Activated CD4-positive, alpha-beta memory T cell treated with anti-CD3 and anti-CD28 coated beads for 36 hours (primary cell): ENCODE measurements at regions not wholly inside any gene's neighbourhood (a gene's known extent, or its start where the extent isn't known, plus 50 kb on each side); places are given as distances from the start of the nearest gene placed in this dataset.

Experiments
- CTCF ChIA-PET: fragments of 350-600 bp; sonication (Branson Sonifier 250); formaldehyde crosslinking; loops from one replicate; lab custom pipeline; 2021; ENCODE audit warnings: antibody characterized with exemption, inconsistent platforms; lab: Charles Lee
- POLR2A ChIA-PET: fragments of 350-600 bp; sonication (Branson Sonifier 250); formaldehyde crosslinking; loops from one replicate; lab custom pipeline; 2021; ENCODE audit warnings: antibody characterized with exemption; lab: Charles Lee
- DNase-seq: peaks from one replicate; pipeline ENCODE4 v3.0.0-alpha.2; 2020
- H3K27ac Mint-ChIP-seq: one replicate; pipeline ENCODE4 v1.8.0; 2021; ENCODE audit warnings: mixed read lengths
- H3K27me3 Mint-ChIP-seq: one replicate; pipeline ENCODE4 v1.8.0; 2021; ENCODE audit warnings: mixed read lengths
- H3K36me3 Mint-ChIP-seq: one replicate; pipeline ENCODE4 v1.8.0; 2021; ENCODE audit warnings: mixed read lengths
- H3K4me1 Mint-ChIP-seq: one replicate; pipeline ENCODE4 v1.8.0; 2021; ENCODE audit warnings: low read depth, mixed read lengths
- H3K4me3 Mint-ChIP-seq: one replicate; pipeline ENCODE4 v1.8.0; 2021; ENCODE audit warnings: mild to moderate bottlenecking, mixed read lengths
- H3K9me3 Mint-ChIP-seq: one replicate; pipeline ENCODE4 v1.8.0; 2021; ENCODE audit warnings: mixed read lengths
- intact Hi-C: fragments of 100-400 bp; cut with micrococcal nuclease; formaldehyde crosslinking; loops from one replicate; pipeline ENCODE4 v1.15.1; 2023

- H3K27me3 Mint-ChIP-seq = no peaks in the 10 kb centered on the region
- ChIA-PET CTCF (no interaction called here), POLR2A (no interaction called here)
- H3K27ac Mint-ChIP-seq = no peak overlapping the region
- no peak overlapping the region for H3K4me3 Mint-ChIP-seq
- H3K36me3 Mint-ChIP-seq = no peaks in the 10 kb centered on the region
- peaks cover 7% of the 10 kb centered on the region for H3K9me3 Mint-ChIP-seq
- H3K4me1 Mint-ChIP-seq = no peaks in the 10 kb centered on the region
- intact Hi-C loops = no loop called here
- DNase-seq = no peak
Observed at GRCh38 chr2:228723599-228723998, 542.1 kb upstream of the SPHKAP start.

GRCh38 chr2:228722311-228722710, 540.8 kb upstream of the SPHKAP start:
- ChIA-PET POLR2A (no interaction called here), CTCF (interaction anchor here (0.6 kb wide), 1 partner anchor 832 kb away, joined by 3 read pairs; no protein-coding TSS in a partner anchor)
- no peak overlapping the region for H3K4me3 Mint-ChIP-seq
- no peaks in the 10 kb centered on the region for H3K4me1 Mint-ChIP-seq
- no peaks in the 10 kb centered on the region for H3K36me3 Mint-ChIP-seq
- H3K27me3 Mint-ChIP-seq = no peaks in the 10 kb centered on the region
- H3K27ac Mint-ChIP-seq = no peak overlapping the region
- peaks cover 5% of the 10 kb centered on the region for H3K9me3 Mint-ChIP-seq
- DNase-seq = no peak
- intact Hi-C loops = no loop called here

- intact Hi-C loops = no loop called here
- Mint-ChIP-seq H3K27ac (no peak overlapping the region), H3K4me3 (no peak overlapping the region), H3K4me1 (no peaks in the 10 kb centered on the region), H3K9me3 (peaks cover 5% of the 10 kb centered on the region), H3K27me3 (no peaks in the 10 kb centered on the region), H3K36me3 (no peaks in the 10 kb centered on the region)
- no peak for DNase-seq
- POLR2A ChIA-PET = no interaction called here
- CTCF ChIA-PET = no interaction called here
Observed at GRCh38 chr2:228720895-228721294, 539.4 kb upstream of the SPHKAP start.

- intact Hi-C loops = no loop called here
- no peaks in the 10 kb centered on the region for H3K4me1 Mint-ChIP-seq
- no peak for DNase-seq
- peaks cover 22% of the 10 kb centered on the region for H3K9me3 Mint-ChIP-seq
- H3K27me3 Mint-ChIP-seq = no peaks in the 10 kb centered on the region
- no peaks in the 10 kb centered on the region for H3K36me3 Mint-ChIP-seq
- CTCF ChIA-PET = no interaction called here
- no peak overlapping the region for H3K27ac Mint-ChIP-seq
- POLR2A ChIA-PET = no interaction called here
- H3K4me3 Mint-ChIP-seq = no peak overlapping the region
Observed at GRCh38 chr2:228709788-228710371, 528.4 kb upstream of the SPHKAP start.

GRCh38 chr2:228707846-228708245, 526.4 kb upstream of the SPHKAP start:
- intact Hi-C loops = no loop called here
- ChIA-PET POLR2A (no interaction called here), CTCF (no interaction called here)

GRCh38 chr2:228705318-228705717, 523.8 kb upstream of the SPHKAP start:
- Mint-ChIP-seq H3K4me3 (no peak overlapping the region), H3K9me3 (peaks cover 10% of the 10 kb centered on the region), H3K27me3 (no peaks in the 10 kb centered on the region), H3K4me1 (no peaks in the 10 kb centered on the region), H3K27ac (no peak overlapping the region), H3K36me3 (no peaks in the 10 kb centered on the region)
- POLR2A ChIA-PET = no interaction called here
- intact Hi-C loops = no loop called here
- CTCF ChIA-PET = no interaction called here
- no peak for DNase-seq

More at GRCh38 chr2:228707846-228708245, 526.4 kb upstream of the SPHKAP start:
- no peaks in the 10 kb centered on the region for H3K4me1 Mint-ChIP-seq
- H3K36me3 Mint-ChIP-seq = no peaks in the 10 kb centered on the region
- H3K27ac Mint-ChIP-seq = no peak overlapping the region
- H3K9me3 Mint-ChIP-seq = peaks cover 14% of the 10 kb centered on the region
- H3K4me3 Mint-ChIP-seq = no peak overlapping the region
- no peak for DNase-seq
- no peaks in the 10 kb centered on the region for H3K27me3 Mint-ChIP-seq

- Mint-ChIP-seq H3K36me3 (no peaks in the 10 kb centered on the region), H3K9me3 (peaks cover 4% of the 10 kb centered on the region), H3K27ac (no peak overlapping the region), H3K27me3 (no peaks in the 10 kb centered on the region), H3K4me3 (no peak overlapping the region), H3K4me1 (no peaks in the 10 kb centered on the region)
- DNase-seq = no peak
- ChIA-PET CTCF (no interaction called here), POLR2A (no interaction called here)
- intact Hi-C loops = no loop called here
Observed at GRCh38 chr2:228703152-228703551, 521.7 kb upstream of the SPHKAP start.

GRCh38 chr2:228701506-228701905, 520.0 kb upstream of the SPHKAP start:
- no peak overlapping the region for H3K4me3 Mint-ChIP-seq
- CTCF ChIA-PET = no interaction called here
- H3K27me3 Mint-ChIP-seq = no peaks in the 10 kb centered on the region
- no peak for DNase-seq
- H3K9me3 Mint-ChIP-seq = peaks cover 4% of the 10 kb centered on the region
- no peaks in the 10 kb centered on the region for H3K4me1 Mint-ChIP-seq
- intact Hi-C loops = no loop called here
- H3K36me3 Mint-ChIP-seq = no peaks in the 10 kb centered on the region
- no peak overlapping the region for H3K27ac Mint-ChIP-seq
- POLR2A ChIA-PET = no interaction called here

GRCh38 chr2:228700638-228701037, 519.2 kb upstream of the SPHKAP start:
- Mint-ChIP-seq H3K27me3 (no peaks in the 10 kb centered on the region), H3K36me3 (no peaks in the 10 kb centered on the region), H3K27ac (no peak overlapping the region), H3K4me3 (no peak overlapping the region), H3K9me3 (peaks cover 2% of the 10 kb centered on the region), H3K4me1 (no peaks in the 10 kb centered on the region)
- POLR2A ChIA-PET = no interaction called here
- no peak for DNase-seq
- intact Hi-C loops = no loop called here
- CTCF ChIA-PET = no interaction called here

- Mint-ChIP-seq H3K27me3 (no peaks in the 10 kb centered on the region), H3K36me3 (no peaks in the 10 kb centered on the region), H3K4me1 (no peaks in the 10 kb centered on the region), H3K4me3 (no peak overlapping the region), H3K27ac (no peak overlapping the region), H3K9me3 (peaks cover 5% of the 10 kb centered on the region)
- intact Hi-C loops = no loop called here
- POLR2A ChIA-PET = no interaction called here
- CTCF ChIA-PET = no interaction called here
- DNase-seq = no peak
Observed at GRCh38 chr2:228699888-228700287, 518.4 kb upstream of the SPHKAP start.

GRCh38 chr2:228699400-228699799, 517.9 kb upstream of the SPHKAP start:
- CTCF ChIA-PET = no interaction called here
- H3K36me3 Mint-ChIP-seq = no peaks in the 10 kb centered on the region
- intact Hi-C loops = no loop called here
- no peaks in the 10 kb centered on the region for H3K27me3 Mint-ChIP-seq
- DNase-seq = no peak
- peaks cover 5% of the 10 kb centered on the region for H3K9me3 Mint-ChIP-seq
- POLR2A ChIA-PET = no interaction called here
- no peak overlapping the region for H3K27ac Mint-ChIP-seq
- H3K4me3 Mint-ChIP-seq = no peak overlapping the region
- no peaks in the 10 kb centered on the region for H3K4me1 Mint-ChIP-seq

GRCh38 chr2:228698963-228699362, 517.5 kb upstream of the SPHKAP start:
- no peaks in the 10 kb centered on the region for H3K4me1 Mint-ChIP-seq
- no peak overlapping the region for H3K4me3 Mint-ChIP-seq
- no peak overlapping the region for H3K27ac Mint-ChIP-seq
- POLR2A ChIA-PET = no interaction called here
- no peak for DNase-seq
- CTCF ChIA-PET = interaction anchor here (0.6 kb wide), 1 partner anchor 21 kb away, joined by 3 read pairs; no protein-coding TSS in a partner anchor
- peaks cover 9% of the 10 kb centered on the region for H3K9me3 Mint-ChIP-seq
- no peaks in the 10 kb centered on the region for H3K27me3 Mint-ChIP-seq
- H3K36me3 Mint-ChIP-seq = no peaks in the 10 kb centered on the region
- intact Hi-C loops = no loop called here

- H3K4me1 Mint-ChIP-seq = no peaks in the 10 kb centered on the region
- H3K27me3 Mint-ChIP-seq = no peaks in the 10 kb centered on the region
- intact Hi-C loops = no loop called here
Observed at GRCh38 chr2:228697456-228697855, 516.0 kb upstream of the SPHKAP start.

More at GRCh38 chr2:228697456-228697855, 516.0 kb upstream of the SPHKAP start:
- CTCF ChIA-PET = no interaction called here
- no peak overlapping the region for H3K4me3 Mint-ChIP-seq
- POLR2A ChIA-PET = no interaction called here
- H3K9me3 Mint-ChIP-seq = peaks cover 9% of the 10 kb centered on the region
- H3K27ac Mint-ChIP-seq = no peak overlapping the region
- H3K36me3 Mint-ChIP-seq = no peaks in the 10 kb centered on the region
- no peak for DNase-seq
